Gastrocnemius medialis (tissue), 4 donors: ENCODE measurements at regions not wholly inside any gene's neighbourhood (a gene's known extent, or its start where the extent isn't known, plus 50 kb on each side); places are given as distances from the start of the nearest gene placed in this dataset.

ENCODE experiments used
- ATAC-seq, 2 donors: fragments of 150-250 bp; one replicate each; pipeline ENCODE4 v1.9.1; 2016
- DNase-seq, 2 donors: peaks; one replicate each; pipeline ENCODE4 v3.0.0-alpha.2; 2019
- H3K27ac ChIP-seq, 4 donors: fragments of 200-600 bp; sonication (generic); 1 replicate in 1 of 4; 2 replicates in 3 of 4; pipeline ENCODE4 v1.5.1; 2016 to 2018; ENCODE audit warnings: mild to moderate bottlenecking in 2 of 4, moderate library complexity in 1 of 4
- H3K27me3 ChIP-seq, 3 donors: fragments of 200-600 bp; sonication (generic) in 2 of 3; 1 replicate in 1 of 3; 2 replicates in 2 of 3; pipeline versions ENCODE4 v1.5.1 to v1.6.0; 2016 to 2019; ENCODE audit warnings: mild to moderate bottlenecking in 1 of 3, moderate library complexity in 1 of 3
- H3K36me3 ChIP-seq, 2 donors: fragments of 200-600 bp; sonication (generic) in 1 of 2; one replicate each; pipeline ENCODE4 v1.5.1; 2017 to 2018
- H3K4me1 ChIP-seq, 2 donors: fragments of 200-600 bp; sonication (generic) in 1 of 2; one replicate each; pipeline ENCODE4 v1.5.1; 2016 to 2017; ENCODE audit warnings: mild to moderate bottlenecking in 2 of 2
- H3K4me3 ChIP-seq, 4 donors: fragments of 200-600 bp; sonication (generic) in 3 of 4; 1 replicate in 1 of 4; 2 replicates in 3 of 4; pipeline ENCODE4 v1.5.1; 2016 to 2019; ENCODE audit warnings: mild to moderate bottlenecking in 2 of 4
- H3K9me3 ChIP-seq, 3 donors: fragments of 200-600 bp; sonication (generic) in 2 of 3; 1 replicate in 1 of 3; 2 replicates in 2 of 3; pipeline ENCODE4 v1.5.1; 2016 to 2019
- POLR2A ChIP-seq, 2 donors: fragments of 450-650 bp; IDR thresholded peaks; one replicate each; pipeline ENCODE4 v1.6.1; 2017; ENCODE audit warnings: antibody characterized with exemption in 2 of 2, mild to moderate bottlenecking in 2 of 2, moderate library complexity in 2 of 2
- in situ Hi-C, 4 donors: fragments of 200-750 bp; cut with MboI; loops; one replicate each; pipeline versions ENCODE4 v1.15.0 to v1.8.0; 2017; ENCODE audit warnings: low sequenced_read_pairs in 4 of 4
- intact Hi-C: fragments of 100-400 bp; cut with DNase I; formaldehyde crosslinking; loops from one replicate; pipeline ENCODE4 v1.15.1; 2023; ENCODE audit warnings: low total_unique reads
- TF ChIP-seq, protein P1 (sequence below), 5 experiments: fragments of 450-650 bp in 3 of 5; fragments of 200-600 bp in 2 of 5; sonication (generic) in 2 of 5; IDR thresholded peaks in 4 of 5; conservative IDR thresholded peaks in 1 of 5; 1 replicate in 4 of 5; 2 replicates in 1 of 5; pipeline ENCODE4 v1.5.1; 2016 to 2019; ENCODE audit warnings: antibody characterized with exemption in 5 of 5, mild to moderate bottlenecking in 3 of 5, moderate library complexity in 3 of 5

DNA sequence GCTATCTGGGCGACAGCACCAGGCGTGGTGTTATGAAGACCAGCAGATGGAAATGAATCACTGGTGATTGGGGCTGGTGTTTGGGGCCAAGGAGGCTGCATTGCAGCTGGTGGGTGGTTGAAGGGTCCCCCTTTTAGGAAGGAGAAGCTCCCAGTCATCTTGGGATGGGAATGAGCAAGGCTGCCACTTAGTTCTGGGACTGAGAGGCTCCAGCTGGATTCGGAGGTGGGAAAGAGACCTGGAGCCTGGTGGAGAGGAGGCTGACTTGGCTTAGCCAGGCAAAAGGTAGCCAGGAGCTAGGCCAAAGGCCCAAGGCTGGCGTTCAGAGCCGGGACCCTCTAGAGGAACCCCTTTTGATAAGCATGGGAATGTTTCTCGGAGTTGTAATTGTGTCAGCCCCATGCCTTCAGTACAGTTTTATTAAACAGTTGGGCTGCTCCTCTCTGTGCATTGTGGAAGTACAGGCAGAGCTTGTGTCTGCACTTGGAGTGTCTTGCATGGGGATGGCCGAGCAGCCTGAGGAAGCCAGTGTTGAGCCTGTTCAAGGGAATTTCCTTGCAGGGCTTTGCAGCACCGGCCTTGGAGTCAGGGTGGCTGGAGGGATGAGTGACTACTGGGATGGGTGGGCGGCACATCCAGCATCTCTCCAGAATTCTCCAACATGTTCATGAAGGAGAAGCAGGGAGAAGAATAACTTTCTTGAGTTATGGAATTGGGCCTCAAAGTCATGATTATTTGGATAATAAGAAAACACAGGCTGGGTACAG lies 234.9 kb downstream of the BAMBI start:
- Histone ChIP-seq H3K9me3 (no peaks in the 10 kb centered on the region), H3K36me3 (no peaks in the 10 kb centered on the region), H3K4me3 (no peak overlapping the region), H3K27me3 (no peaks in the 10 kb centered on the region), H3K4me1 (no peaks in the 10 kb centered on the region), H3K27ac (no peak overlapping the region)
- TF ChIP-seq POLR2A (IDR thresholded peaks at IDR 0.05), result no peak
- TF ChIP-seq, protein P1, sequence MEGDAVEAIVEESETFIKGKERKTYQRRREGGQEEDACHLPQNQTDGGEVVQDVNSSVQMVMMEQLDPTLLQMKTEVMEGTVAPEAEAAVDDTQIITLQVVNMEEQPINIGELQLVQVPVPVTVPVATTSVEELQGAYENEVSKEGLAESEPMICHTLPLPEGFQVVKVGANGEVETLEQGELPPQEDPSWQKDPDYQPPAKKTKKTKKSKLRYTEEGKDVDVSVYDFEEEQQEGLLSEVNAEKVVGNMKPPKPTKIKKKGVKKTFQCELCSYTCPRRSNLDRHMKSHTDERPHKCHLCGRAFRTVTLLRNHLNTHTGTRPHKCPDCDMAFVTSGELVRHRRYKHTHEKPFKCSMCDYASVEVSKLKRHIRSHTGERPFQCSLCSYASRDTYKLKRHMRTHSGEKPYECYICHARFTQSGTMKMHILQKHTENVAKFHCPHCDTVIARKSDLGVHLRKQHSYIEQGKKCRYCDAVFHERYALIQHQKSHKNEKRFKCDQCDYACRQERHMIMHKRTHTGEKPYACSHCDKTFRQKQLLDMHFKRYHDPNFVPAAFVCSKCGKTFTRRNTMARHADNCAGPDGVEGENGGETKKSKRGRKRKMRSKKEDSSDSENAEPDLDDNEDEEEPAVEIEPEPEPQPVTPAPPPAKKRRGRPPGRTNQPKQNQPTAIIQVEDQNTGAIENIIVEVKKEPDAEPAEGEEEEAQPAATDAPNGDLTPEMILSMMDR (IDR thresholded peaks at IDR 0.05 in 4 of 5, conservative IDR thresholded peaks at IDR 0.05 in 1 of 5), result no peak
- no peak for DNase-seq
- intact Hi-C loops, result no loop called here
- in situ Hi-C loops, result no loop called here
- no peak for ATAC-seq

DNA sequence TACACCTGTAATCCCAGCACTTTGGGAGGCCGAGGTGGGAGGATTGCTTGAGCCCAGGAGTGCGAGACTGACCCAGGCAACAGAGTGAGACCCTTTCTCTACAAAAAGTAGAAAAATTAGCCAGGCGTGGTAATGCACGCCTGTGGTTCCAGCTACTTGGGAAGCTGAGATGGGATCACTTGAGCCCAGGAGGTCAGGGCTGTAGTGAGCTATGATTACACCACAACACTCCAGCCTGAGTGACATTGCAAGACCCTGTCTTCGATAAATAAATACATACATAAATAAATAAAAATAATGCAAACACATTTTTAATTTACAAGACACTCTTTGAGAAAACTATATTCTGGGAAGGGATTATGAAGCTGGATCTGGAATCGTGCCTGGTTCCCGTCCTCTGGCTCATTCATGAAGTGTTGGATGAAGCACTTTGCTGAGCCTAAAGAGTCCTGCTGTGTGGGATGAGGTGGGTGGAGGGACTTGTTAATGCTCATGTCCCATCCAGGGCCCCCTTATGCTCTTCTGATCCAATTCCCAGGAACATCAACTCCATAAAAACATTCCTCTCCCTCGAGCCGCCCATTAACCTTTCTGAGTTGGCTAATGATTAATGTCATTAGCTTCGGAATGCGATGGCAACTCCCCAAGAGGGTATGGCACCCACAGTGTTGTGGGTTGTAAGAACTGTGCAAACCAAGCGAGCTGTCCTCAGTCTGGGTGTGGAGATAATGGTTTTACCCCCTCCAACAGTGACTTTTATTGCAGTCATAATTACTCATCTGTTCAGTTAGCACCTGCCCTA lies 236.3 kb downstream of the BAMBI start:
- Histone ChIP-seq H3K9me3 (no peaks in the 10 kb centered on the region), H3K4me3 (no peak overlapping the region), H3K4me1 (no peaks in the 10 kb centered on the region), H3K27ac (no peak overlapping the region), H3K27me3 (no peaks in the 10 kb centered on the region), H3K36me3 (no peaks in the 10 kb centered on the region)
- in situ Hi-C loops (no loop called here), intact Hi-C loops (no loop called here)
- no peak for DNase-seq
- ATAC-seq, result no peak
- TF ChIP-seq POLR2A (IDR thresholded peaks at IDR 0.05), result no peak
- TF ChIP-seq, protein P1 (IDR thresholded peaks at IDR 0.05 in 4 of 5, conservative IDR thresholded peaks at IDR 0.05 in 1 of 5), result no peak

DNA sequence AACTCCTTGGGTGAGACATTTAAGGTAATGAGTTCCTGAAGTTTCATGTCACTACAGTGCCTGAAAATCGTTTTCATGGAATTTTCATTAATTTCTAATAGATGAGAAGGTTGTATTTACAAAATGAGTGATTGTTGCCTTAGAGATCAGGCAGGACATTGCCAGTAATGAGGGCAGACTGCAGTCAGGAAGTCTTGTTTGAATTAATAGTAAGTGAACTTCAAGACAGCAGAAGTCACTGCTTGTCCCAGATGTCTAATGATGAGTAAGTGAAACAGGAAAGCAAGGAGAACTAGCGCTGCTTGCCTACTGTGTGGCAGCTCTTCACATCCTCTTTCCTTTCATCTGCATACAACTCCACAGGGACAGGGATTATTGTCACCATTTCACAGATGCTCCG lies 237.4 kb downstream of the BAMBI start:
- intact Hi-C loops, result no loop called here
- no peak overlapping the region for H3K27ac ChIP-seq
- no peak for ATAC-seq
- H3K36me3 ChIP-seq, result no peaks in the 10 kb centered on the region
- in situ Hi-C loops, result no loop called here
- no peaks in the 10 kb centered on the region for H3K4me1 ChIP-seq
- no peaks in the 10 kb centered on the region for H3K27me3 ChIP-seq
- no peak for TF ChIP-seq POLR2A (IDR thresholded peaks at IDR 0.05)
- TF ChIP-seq, protein P1 (IDR thresholded peaks at IDR 0.05 in 4 of 5, conservative IDR thresholded peaks at IDR 0.05 in 1 of 5), result no peak
- H3K4me3 ChIP-seq, result no peak overlapping the region
- no peak for DNase-seq
- H3K9me3 ChIP-seq, result no peaks in the 10 kb centered on the region

DNA sequence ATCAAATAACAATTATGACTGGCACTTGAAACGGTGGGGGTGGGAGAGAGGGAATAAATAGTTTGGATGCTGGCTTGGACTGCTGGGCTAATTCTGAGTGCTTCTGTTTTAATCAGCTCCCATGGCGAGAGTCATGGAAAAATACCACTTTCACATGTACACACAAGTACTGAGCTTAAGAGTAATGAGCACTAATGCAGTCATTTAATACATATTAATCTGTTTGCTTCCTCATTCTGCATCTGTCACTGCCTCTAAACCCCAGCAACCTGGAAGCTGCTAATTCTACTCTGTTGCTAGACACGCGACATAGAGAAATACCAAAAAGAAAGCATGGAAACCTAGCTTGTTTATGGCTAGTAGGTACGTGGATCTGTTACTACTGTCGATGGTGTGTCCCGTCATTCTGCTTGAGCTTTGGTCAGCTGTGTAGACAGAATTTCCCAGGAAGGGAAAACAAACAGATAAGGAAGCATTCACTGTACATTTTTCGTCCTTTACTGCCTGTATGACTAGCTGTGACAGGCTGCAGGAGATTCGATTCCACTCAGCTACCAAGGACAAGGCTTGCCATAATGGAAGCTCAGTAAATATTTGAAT lies 238.8 kb downstream of the BAMBI start:
- in situ Hi-C loops, result no loop called here
- no peak overlapping the region for H3K27ac ChIP-seq
- no peak overlapping the region for H3K4me3 ChIP-seq
- H3K4me1 ChIP-seq, result no peaks in the 10 kb centered on the region
- H3K36me3 ChIP-seq, result no peaks in the 10 kb centered on the region
- intact Hi-C loops, result no loop called here
- DNase-seq (no peak), ATAC-seq (no peak)
- no peaks in the 10 kb centered on the region for H3K27me3 ChIP-seq
- H3K9me3 ChIP-seq, result no peaks in the 10 kb centered on the region
- no peak for TF ChIP-seq POLR2A (IDR thresholded peaks at IDR 0.05)
- TF ChIP-seq, protein P1 (IDR thresholded peaks at IDR 0.05 in 4 of 5, conservative IDR thresholded peaks at IDR 0.05 in 1 of 5), result no peak
